Left ventricle myocardium inferior (tissue), 1 donor: ENCODE measurements at regions not wholly inside any gene's neighbourhood (a gene's known extent, or its start where the extent isn't known, plus 50 kb on each side); places are given as distances from the start of the nearest gene placed in this dataset.

Experiments used
- DNase-seq: peaks from one replicate; pipeline ENCODE4 v3.0.0-alpha.2; 2020
- H3K27ac ChIP-seq: fragments of 200-600 bp; replicated peaks from 2 replicates; pipeline ENCODE4 v1.8.0; 2021
- H3K27me3 ChIP-seq: fragments of 200-600 bp; 2 replicates; pipeline ENCODE4 v1.8.0; 2021; ENCODE audit warnings: low read depth
- H3K36me3 ChIP-seq: fragments of 200-600 bp; 2 replicates; pipeline ENCODE4 v1.8.0; 2021
- H3K4me1 ChIP-seq: fragments of 200-600 bp; 2 replicates; pipeline ENCODE4 v1.8.0; 2021
- H3K4me3 ChIP-seq: fragments of 200-600 bp; 2 replicates; pipeline ENCODE4 v1.8.0; 2021; ENCODE audit warnings: mild to moderate bottlenecking, moderate library complexity
- H3K9me3 ChIP-seq: fragments of 200-600 bp; replicated peaks from 2 replicates; pipeline ENCODE4 v1.8.0; 2021
- intact Hi-C: fragments of 100-400 bp; cut with micrococcal nuclease; formaldehyde crosslinking; loops from one replicate; pipeline ENCODE4 v1.11.0; 2022
- TF ChIP-seq, protein P1 (sequence below): fragments of 200-600 bp; IDR thresholded peaks from 2 replicates; pipeline ENCODE4 v1.8.0; 2021; ENCODE audit warnings: antibody characterized with exemption, mild to moderate bottlenecking, borderline replicate concordance
- donor health status: DM: no; HTN: yes; CAD: no; lungs with severe emphysema.

DNA sequence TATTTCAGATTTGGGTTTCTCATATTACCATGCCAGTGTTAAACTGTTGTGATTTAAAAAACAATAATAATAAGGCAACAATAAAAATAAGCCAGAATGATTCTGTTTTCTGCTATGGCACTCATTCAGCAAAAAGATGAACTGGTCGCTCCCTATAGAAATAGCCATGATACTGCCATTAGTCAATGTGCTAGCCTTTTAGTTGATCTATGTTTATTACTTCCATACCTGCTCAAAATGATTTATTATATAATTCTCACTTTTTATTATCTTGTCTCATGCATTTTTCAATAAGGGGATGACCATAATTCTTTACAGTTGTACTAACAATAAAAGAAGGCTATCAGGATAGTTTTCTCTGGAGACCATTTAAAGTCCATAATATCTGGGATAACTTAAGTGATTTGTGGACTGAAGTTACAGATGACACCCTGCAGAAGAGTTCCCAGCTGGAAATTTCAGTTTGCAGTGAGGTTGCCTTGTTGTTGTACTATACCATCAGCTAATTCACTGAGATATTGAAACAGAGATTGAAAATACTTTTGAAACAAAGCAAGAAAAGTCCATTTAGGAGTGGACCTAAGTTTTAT is 334.3 kb downstream of the GABRB2 start:
- intact Hi-C loops, result no loop called here
- no peaks in the 10 kb centered on the region for H3K4me1 ChIP-seq
- H3K9me3 ChIP-seq, result no peaks in the 10 kb centered on the region
- no peaks in the 10 kb centered on the region for H3K27me3 ChIP-seq
- H3K4me3 ChIP-seq, result no peak overlapping the region
- H3K27ac ChIP-seq, result no peak overlapping the region
- DNase-seq, result no peak
- TF ChIP-seq, protein P1, sequence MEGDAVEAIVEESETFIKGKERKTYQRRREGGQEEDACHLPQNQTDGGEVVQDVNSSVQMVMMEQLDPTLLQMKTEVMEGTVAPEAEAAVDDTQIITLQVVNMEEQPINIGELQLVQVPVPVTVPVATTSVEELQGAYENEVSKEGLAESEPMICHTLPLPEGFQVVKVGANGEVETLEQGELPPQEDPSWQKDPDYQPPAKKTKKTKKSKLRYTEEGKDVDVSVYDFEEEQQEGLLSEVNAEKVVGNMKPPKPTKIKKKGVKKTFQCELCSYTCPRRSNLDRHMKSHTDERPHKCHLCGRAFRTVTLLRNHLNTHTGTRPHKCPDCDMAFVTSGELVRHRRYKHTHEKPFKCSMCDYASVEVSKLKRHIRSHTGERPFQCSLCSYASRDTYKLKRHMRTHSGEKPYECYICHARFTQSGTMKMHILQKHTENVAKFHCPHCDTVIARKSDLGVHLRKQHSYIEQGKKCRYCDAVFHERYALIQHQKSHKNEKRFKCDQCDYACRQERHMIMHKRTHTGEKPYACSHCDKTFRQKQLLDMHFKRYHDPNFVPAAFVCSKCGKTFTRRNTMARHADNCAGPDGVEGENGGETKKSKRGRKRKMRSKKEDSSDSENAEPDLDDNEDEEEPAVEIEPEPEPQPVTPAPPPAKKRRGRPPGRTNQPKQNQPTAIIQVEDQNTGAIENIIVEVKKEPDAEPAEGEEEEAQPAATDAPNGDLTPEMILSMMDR, result no peak
- H3K36me3 ChIP-seq, result no peaks in the 10 kb centered on the region

DNA sequence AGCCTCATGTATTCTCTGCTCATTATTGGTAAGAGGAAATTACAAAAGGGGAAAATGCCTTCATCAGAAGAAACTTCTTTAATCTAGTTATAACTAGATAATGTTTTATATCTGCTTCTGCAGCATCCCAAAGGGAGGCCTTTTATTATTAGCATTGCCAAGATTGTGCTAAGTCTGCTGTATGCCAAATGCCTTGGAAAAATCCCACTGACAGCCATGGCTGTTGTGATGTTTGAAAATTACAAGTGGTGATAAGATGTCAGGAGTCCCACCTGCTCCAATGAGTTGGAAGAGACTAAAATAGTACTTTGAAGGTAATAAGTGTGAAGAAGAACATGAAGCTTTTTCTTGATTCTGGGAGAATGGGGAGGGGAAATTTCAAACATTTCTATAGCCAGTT is 345.0 kb downstream of the GABRB2 start:
- no peak for DNase-seq
- Histone ChIP-seq H3K4me3 (no peak overlapping the region), H3K27me3 (no peaks in the 10 kb centered on the region), H3K4me1 (no peaks in the 10 kb centered on the region), H3K9me3 (peaks cover 18% of the 10 kb centered on the region), H3K27ac (no peak overlapping the region), H3K36me3 (no peaks in the 10 kb centered on the region)
- TF ChIP-seq, protein P1, result no peak
- intact Hi-C loops, result no loop called here

DNA sequence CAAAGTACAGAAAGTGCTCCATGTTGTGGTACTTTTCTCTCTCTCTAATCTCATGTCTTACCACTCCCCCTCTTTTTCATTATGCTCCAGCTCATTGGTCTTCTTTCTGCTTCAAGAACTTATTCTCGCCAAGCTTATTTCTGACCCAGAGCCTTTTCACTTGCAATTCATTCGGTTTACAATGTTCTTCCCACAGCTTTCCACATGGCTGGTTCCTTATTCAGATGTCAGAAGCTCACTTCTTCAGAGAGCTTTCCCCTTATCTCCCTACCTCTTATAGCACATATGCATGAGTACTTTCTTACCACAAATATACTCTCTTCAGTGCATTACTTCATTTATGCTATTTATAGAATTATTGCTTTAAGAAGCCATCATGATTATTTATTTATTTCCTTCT is 338.8 kb upstream of the ATP10B start:
- Histone ChIP-seq H3K4me1 (no peaks in the 10 kb centered on the region), H3K4me3 (no peak overlapping the region), H3K9me3 (no peaks in the 10 kb centered on the region), H3K27me3 (no peaks in the 10 kb centered on the region), H3K36me3 (no peaks in the 10 kb centered on the region), H3K27ac (no peak overlapping the region)
- no peak for DNase-seq
- intact Hi-C loops, result no loop called here
- TF ChIP-seq, protein P1, result no peak

DNA sequence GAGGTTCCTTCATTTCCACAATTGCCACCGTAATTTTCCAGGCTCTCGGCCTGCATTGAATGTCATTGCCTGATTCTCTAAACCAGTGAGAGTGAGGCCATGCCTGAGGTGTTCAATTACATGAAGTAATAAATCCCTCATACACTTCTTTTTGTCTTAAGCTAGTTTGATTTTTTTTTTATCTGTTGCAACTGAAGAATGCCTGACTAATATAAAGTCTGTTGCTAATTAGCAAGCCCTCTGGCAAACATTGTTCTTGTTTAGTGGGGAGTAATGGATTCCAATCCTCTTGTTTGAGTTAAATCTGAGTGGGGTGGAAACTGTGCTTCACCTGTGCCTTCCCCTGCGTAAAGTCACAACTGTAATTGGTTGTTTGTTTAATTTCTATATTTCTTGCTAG is 338.1 kb upstream of the ATP10B start:
- Histone ChIP-seq H3K9me3 (no peaks in the 10 kb centered on the region), H3K27me3 (no peaks in the 10 kb centered on the region), H3K36me3 (no peaks in the 10 kb centered on the region), H3K4me3 (no peak overlapping the region), H3K27ac (no peak overlapping the region), H3K4me1 (no peaks in the 10 kb centered on the region)
- TF ChIP-seq, protein P1, result no peak
- intact Hi-C loops, result no loop called here
- no peak for DNase-seq

DNA sequence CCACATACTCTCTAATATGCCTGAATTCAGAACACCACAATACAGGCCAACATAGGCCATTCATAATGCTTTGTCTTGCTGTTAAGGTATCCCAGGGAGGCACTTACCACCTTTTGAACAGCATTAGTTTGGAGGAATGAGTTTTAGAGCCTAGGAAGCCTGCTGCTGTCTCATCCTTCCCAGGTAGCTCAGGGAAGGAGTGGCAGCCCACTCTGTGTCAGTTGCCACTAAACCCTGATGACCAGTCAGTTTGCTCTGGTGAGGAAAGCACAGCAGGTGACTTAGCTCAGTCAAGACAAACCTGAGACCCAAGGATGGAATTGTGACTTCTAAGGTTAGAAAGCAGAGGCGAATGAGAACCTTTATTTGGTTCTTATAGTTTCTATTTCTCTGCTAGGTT is 337.4 kb upstream of the ATP10B start:
- H3K4me1 ChIP-seq, result no peaks in the 10 kb centered on the region
- TF ChIP-seq, protein P1, result no peak
- intact Hi-C loops, result no loop called here
- no peaks in the 10 kb centered on the region for H3K9me3 ChIP-seq
- no peaks in the 10 kb centered on the region for H3K27me3 ChIP-seq
- no peak overlapping the region for H3K27ac ChIP-seq
- no peaks in the 10 kb centered on the region for H3K36me3 ChIP-seq
- no peak for DNase-seq
- H3K4me3 ChIP-seq, result no peak overlapping the region
